NCI-H345 treated with DMSO at 0.1 percent for 48 hours (cell line): ENCODE measurements at regions not wholly inside any gene's neighbourhood (a gene's known extent, or its start where the extent isn't known, plus 50 kb on each side); places are given as distances from the start of the nearest gene placed in this dataset.
"Not testable (repeated sequence)": the region's sequence is repeated elsewhere in the genome, so short reads cannot be mapped to it uniquely, and the experiment has no call there.

ENCODE experiments used
- DNase-seq: peaks from one replicate; lab custom pipeline; 2025; ENCODE audit not compliant: unreplicated experiment; lab: John Stamatoyannopoulos, UW

DNA sequence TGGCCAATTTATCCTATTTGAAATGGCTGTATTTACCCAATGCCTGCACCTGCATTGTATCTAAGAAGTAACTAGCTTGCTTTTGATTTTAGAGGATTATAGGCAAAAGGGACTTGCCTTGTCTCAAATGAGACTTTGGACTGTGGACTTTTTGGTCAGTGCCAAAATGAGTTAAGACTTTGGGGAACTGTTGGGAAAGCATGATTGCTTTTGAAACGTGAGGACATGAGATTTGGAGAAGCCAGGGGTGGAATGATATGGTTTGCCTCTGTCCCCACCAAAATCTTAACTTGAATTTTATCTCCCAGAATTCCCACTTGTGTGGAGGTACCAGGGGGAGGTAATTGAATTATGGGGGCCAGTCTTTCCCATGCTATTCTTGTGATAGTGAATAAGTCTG is 1505.4 kb downstream of the SI start:
- DNase-seq = no peak

DNA sequence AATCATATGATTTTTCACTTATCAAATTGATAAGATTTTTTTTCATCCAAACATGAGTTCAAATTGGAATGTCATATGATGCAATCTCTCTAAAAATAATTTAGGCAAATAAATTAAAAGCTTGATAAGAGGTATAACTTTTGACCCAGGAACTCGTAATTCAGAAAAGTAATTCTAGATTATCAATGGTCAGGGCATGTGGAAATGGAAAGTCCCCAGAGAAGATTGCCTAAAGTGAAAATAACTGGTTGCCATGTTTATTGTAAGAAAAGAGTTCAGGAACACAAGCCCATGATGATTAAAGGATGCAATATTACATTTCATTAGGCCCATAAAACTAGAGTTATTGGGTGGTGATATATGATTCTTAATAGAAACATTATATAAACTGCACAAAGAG is 1514.8 kb downstream of the SI start:
- no peak for DNase-seq

DNA sequence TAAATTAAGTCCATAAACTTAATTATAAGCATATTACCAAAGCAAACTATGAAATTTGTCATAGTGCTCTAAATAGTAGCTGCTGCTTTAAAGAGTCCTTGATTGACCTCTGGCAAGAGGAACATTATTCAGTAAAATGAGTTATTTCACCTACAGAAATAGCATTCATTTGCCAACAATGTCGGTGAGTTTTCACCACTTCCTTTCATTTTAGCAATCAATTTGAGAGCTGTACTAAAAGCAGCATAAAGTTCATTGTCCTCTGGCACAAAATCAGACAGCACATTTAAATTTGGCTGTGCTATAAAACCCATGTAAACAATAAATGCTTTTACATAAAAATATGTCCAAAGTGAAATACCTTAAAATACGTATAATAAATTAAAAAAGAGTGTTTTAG is 1515.7 kb downstream of the SI start:
- DNase-seq = no peak

DNA sequence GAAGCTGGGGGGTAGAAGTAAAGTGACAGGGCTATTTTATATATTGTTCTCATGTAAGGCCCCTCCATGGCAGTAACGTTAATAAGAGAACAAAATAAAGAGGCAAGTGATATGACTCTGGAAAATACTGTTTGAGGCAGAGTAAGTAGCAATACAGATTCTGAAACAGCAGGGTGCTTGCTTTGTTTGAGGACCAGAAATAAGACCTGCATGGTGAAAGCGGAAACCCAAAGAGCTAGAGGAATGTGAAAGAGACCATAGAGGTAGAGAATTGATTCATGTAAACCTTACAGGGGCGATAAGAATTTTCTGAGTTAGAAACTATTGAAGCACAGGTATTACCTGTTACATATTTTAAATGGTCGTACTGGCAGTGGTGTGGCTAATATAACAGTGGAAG is 1517.1 kb downstream of the SI start:
- no peak for DNase-seq

DNA sequence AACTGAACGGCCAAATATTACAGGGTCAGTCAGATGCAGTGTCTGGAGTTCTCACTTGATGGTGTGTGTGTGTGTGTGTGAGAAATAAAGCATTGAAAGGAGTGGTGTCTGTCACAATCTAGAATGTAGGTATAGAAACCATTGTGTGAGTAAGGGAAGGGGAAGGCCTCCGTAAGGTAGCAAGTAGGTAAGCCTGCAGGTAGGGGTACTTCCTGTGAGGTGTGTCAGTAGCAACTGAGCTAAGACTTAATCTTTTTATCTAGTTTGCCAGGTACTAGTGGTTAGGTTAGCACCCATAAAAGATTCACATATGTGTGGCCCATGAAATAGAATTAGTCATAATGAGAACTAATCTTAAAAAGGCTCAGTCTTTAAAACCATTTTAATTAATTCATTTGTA is 1517.8 kb downstream of the SI start:
- DNase-seq = no peak

DNA sequence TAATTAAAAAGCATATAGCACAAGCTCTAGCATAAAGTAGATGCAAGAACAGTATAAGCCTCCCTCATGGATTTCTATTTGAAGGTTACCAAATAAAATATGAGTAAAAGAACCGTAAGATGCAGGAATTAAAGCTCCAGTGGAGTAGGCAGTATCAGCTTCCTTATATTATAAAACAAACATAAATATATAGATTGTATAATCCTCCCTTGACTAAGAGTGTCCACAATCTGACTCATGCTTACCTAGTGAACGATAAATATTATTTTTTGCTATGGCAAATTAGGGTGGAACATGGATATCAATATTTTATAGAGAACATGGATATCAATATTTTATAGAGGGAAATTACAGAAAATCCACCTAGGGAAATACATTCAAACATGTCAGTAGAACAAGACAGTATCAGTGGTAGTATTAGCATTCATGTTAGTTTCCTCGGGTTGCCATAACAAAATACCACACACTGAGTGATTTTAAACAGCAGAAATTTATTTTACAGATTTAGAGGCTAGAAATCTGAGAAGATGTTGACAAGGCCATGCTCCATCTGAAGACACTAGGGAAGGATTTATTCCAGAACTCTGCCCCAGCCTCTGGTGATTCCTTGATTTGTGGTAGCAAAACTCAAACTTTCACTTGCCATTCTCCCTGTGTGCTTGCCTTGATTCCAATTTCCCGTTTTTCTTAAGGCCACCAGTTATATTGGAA is 1521.3 kb downstream of the SI start:
- no peak for DNase-seq

DNA sequence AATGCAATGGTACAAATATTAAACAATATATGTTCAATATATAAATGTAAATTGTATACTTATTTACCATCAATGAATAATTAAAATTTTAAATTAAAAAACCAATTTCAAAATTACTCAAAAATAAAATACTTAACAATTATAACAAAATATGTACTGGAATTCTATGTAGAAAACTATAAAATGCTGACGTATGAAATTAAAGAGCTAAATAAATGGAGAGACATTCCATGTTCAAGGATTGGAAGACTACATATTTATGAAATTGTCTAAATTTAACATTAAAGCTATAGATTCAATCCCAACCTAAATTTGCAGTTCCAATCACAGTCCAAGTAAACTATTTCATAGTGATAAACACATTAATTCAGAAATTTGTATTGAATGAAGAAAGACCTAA is 1522.4 kb downstream of the SI start:
- DNase-seq = no peak

DNA sequence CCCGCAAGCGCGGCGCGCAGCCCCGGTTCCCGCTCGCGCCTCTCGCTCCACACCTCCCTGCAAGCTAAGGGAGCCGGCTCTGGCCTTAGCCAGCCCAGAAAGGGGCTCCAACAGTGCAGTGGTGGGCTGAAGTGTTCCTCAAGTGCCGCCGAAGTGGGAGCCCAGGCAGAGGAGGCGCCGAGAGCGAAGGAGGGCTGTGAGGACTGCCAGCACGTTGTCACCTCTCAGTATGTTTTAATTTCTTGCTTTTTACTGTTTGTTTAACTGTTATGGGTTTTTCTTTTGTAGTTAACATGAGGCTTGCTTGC is 1525.7 kb downstream of the SI start:
- DNase-seq = no peak

DNA sequence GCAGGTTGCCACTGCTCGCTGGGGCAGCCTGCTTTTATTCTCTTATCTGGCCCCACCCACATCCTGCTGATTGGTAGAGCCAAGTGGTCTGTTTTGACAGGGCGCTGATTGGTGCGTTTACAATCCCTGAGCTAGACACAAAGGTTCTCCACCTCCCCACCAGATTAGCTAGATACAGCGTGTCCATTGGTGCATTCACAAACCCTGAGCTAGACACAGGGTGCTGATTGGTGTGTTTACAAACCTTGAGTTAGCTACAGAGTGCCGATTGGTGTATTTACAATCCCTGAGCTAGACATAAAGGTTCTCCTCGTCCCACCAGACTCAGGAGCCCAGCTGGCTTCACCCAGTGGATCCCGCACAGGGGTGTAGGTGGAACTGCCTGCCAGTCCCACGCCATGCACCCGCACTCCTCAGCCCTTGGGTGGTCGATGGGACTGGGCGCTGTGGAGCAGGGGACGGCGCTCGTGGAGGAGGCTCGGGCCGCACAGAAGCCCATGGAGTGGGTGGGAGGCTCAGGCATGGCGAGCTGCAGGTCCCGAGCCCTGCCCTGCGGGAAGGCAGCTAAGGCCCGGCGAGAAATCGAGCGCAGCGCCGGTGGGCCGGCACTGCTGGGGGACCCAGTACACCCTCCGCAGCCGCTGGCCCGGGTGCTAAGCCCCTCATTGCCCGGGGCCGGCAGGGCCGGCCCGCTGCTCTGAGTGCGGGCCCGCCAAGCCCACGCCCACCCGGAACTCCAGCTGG is 1526.2 kb downstream of the SI start:
- DNase-seq = not testable (repeated sequence)

DNA sequence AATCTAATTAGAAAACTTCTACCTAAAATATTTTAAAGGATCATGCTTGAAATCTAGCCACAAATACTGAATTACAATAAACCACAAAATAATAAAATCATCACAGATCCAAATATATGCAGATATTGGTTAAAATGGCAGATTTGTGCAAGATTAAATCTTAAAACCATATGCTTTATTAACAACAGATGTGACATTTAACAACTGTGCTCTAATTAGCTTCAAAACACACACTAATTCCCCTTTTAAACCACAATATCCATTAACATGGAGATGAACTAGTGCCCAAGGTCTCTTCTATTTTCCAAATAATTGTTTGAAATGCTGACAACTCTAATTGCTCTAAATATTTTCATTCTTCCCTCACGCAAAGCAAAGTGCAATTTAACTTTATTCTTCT is 1530.3 kb downstream of the SI start:
- DNase-seq = no peak

DNA sequence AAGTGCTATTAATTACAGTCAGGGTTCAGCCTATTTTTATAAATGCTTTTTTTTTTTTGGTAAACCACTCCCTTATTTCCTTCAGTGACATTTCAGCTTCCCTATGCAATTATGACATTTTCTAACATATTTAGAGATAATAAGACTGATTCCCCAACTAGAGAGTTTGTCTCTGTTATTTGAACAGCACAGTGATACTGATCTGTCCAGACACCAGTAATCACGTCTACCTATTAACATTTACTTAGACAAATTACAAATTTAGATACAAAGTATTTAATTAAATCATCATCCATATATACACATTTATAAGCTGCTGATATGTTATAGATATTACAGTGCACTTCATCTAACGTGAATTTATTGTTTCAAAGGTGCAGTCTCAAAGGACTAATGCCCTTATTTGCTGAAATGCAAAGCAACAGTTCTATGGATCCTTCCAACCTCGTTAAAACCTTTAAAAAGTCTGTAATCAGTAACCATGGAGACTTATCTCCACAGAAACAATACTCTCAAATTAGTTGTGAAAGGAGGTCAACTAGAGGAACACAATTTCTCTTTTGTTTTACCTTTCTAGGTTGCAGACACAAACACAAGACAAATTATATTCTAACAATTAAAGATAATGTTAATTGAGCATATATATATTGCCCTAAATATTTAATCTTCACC is 1531.1 kb downstream of the SI start:
- no peak for DNase-seq

DNA sequence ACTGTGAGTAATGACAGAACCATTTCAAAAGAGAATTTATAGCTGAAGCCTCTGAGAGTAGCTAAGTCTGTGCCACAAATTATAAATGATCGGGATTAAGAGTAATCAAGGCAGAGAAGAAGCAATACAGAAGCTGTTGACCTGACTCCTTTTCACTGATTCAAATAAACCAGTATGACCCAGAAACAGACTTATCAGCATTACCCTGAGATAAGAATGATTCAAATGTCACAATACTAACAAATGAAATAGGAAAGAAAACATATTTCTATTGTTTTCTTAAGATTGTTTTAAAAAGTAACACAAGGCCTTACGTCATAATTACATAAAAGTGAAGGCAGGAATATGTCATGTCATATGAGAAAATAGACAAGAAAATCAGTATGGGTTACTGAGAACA is 1534.6 kb downstream of the SI start:
- DNase-seq = no peak

DNA sequence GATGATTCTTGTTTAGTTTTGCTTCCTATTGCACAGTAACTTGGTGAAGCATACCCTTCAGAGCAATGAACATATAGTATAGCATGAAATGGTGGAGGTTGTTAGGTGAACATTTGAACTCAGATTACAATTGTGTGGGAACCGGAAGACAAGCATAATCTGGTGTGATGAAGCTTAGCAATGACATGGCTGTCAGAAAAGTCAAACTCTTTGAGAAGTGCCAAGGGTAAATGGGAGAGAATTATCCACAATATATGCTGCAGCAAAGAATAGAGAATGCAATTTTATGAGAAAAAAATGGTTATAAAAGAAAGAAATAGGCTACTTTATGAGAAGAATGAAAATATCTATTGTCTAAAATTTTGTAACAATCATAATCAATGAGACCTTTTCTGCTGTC is 1536.7 kb downstream of the SI start:
- DNase-seq = no peak

DNA sequence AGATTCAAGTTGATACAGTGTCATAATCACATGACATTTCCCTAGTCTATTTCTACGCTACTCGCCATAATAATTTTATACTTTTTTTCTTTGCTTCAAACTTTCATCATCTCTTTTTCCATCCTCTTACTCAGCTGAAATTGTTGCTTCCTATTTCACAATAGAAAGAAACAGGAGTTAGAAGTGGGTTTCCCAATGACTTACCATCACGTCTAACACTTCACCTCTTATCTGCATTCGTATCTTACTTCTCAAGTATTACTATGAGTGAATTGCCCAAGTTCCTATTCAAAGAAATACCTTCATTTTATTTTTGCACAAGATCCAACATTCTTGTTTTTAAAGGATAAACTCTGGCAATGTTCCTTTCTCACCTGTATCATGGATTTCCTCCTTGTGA is 1539.9 kb downstream of the SI start:
- DNase-seq = no peak

DNA sequence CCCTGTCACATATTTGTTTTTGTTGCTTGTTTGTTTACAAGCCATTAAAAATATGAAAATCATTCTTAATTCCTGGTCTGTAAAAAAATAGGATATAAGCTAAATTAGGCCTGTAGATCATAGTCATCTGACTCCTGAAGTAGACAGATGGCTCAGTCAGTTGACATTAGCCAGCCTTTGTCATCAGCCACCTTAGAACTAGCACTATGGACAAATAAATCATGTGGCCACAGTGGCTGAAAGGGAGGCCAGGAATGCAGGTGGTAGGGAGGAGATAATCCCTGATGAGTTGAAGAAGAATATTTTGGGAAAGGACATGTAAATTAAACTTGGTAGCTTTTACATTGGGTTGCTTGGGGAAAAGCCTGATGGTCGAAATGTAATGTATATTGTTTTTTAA is 1544.9 kb downstream of the SI start:
- DNase-seq = no peak

DNA sequence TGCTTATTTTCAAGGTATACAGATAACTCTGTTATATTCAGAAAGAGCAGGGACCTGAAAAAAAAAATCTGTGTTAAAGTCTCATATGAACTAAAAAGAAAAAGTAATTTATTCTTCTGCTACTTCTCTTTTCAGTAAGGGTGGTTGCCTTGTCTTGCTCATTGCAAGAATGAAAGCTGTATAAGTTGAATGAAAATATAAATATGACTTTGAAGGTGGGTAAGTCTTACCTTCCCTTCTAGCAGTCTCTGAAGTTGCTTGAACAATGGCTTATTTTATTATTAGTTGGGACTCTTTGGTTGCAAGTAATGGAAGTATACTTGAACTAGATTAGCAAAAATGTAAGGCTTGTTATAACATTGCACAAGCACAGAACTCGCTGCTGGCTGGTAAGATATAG is 1554.9 kb downstream of the SI start:
- DNase-seq = no peak

DNA sequence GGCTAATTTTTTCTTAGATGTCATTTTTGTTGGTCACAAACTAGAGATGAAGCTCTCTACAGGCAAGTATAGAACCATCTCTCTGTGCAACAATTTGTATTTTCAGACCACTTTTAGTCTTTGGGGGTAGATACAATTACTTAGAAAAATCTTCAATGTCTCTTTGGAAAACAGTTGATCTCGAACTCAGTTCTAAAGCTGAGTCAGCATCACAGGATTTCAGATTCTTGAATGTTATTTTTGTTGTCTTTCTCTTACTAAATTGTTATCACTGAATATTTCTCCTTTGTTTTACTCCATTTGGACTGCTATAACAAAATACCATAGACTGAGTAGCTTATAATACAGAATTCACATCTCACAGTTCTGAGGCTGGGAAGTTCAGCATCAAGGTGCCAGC is 1557.0 kb downstream of the SI start:
- no peak for DNase-seq

DNA sequence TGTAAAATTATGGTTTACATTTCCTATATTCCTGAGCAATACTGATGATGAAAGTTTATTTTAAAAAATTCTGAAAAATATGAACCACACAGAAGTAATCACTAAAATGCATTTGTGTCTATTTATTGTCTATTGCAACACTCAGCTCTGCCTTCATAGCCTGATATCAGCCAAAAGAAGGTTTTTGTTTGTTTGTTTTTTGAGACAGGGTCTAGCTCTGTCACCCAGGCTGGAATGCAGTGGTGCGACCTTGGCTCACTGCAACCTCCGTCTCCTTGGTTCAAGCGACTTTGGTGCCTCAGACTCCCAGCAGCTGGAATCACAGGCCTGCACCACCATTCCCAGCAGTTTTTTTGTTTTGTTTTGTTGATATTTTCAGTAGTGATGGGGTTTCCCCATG is 1560.2 kb downstream of the SI start:
- DNase-seq = no peak

DNA sequence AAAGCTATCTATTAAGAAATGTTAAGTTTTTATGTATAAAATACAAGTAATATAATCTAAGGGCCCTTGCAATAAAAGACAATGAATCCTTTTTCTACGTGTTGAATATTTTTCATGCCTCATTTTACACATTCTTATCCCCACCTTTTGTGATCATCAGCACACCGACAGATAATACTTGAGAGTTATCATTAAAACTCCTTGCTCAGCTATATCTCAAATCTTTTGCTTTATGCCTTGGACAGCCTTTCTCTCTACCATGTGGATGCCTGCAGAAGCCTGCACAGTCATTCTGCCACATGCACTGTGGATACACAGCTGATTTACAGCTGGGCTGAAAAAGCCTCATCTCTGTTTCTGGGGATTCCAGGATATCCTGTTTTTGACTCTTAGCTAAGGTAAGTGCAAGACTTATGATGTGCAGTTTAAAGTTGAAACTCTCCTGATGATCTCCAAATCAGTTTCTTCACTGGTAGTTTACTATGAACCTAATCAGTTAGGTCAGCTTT is 1565.1 kb downstream of the SI start:
- DNase-seq = no peak

DNA sequence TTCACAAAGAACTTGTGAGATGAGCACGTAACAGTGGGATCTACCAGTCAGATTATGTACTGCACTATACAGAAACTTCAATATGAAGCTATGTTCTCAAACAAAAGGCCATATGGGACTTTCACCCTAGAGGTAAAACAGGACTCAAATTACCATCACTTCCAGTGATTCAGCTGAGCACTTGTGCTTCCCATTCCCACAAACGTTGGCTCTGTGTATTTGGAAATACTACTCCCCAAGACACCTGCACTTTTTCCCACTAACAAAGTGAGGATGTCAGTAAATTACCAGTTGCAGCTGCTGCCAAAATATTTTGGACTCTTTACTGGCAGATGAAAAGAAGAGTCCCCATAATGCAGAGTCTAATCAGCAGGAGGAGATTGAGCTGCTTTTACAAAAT is 1570.1 kb downstream of the SI start:
- no peak for DNase-seq

DNA sequence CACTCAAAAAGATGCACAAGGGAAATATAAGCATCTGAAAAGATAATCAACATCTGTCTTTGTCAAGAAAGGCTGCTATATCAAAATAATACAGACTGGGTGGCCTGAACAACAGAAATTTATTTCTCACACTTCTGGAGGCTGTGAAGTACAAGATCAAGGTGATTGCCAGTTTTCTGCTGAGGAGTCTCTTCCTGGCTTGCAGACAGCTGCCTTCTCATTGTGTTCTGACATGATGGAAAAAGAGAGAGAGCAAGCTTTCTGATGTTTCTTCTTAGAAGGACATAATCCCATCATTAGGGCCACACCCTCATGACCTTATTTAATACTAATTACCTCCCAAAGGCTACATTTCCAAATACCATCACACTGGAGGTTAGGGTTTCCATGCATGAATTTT is 1573.3 kb downstream of the SI start:
- DNase-seq = no peak

DNA sequence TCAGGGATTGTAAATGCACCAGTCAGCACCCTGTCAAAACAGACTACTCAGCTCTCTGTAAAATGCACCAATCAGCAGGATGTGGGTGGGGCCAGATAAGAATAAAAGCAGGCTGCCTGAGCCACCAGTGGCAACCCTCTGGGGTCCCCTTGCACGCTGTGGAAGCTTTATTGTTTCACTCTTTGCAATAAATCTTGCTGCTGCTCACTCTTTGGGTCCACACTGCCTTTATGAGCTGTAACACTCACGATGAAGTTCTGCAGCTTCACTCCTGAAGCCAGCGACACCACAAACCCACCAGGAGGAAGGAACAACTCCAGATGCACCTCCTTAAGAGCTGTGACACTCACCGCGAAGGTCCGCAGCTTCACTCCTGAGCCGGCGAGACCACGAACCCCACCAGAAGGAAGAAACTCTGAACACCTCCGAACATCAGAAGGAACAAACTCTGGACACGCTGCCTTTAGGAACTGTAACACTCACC is 1578.5 kb downstream of the SI start:
- DNase-seq = not testable (repeated sequence)
